DMS114 treated with DMSO at 0.1 percent for 48 hours (cell line): ENCODE measurements at regions not wholly inside any gene's neighbourhood (a gene's known extent, or its start where the extent isn't known, plus 50 kb on each side); places are given as distances from the start of the nearest gene placed in this dataset.
"Not testable (repeated sequence)": the region's sequence is repeated elsewhere in the genome, so short reads cannot be mapped to it uniquely, and the experiment has no call there.

ENCODE experiments used
- DNase-seq: peaks from one replicate; lab custom pipeline; 2025; ENCODE audit not compliant: unreplicated experiment; lab: John Stamatoyannopoulos, UW

DNA sequence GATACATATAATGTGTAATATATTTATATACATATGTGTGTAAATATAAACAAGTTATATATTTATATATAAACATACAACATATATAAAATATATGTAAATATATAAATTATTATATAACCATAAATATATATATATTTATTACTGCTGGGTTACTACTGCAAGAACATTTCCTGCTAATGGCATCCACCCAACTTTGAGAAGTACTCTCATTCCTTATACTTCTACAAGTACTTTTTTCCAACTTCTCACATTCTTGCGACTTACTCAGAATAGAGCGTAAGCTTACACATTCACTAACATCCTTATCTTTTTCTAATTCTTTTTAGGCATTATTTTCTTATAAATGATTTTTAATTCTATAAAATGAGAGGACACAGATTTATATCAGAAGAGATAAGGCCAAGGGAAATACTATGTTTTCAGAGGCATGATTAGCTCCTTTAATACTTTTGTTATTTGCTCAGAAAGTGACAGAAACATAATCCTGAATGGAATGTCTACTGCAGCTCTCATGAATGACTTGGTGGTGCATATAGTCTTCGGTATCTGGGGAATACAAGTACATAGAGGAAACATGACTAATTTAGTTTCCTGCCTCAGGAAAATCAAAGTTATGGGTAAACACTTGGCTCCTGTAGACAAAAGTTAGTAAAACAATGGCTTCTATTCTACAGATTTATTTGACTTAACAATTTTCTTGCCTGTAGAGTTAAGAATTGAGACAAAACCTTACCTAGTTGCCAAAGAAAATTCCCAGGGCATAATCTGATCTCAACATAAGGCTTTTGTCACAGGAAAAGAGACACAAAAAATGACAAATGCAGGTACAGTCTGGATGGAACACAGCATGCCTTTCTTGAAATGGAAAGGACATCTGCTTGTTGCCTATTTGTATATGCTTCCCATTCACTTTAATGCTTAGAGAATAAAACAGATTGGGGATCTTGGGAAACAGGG is 453.9 kb downstream of the SQOR start:
- DNase-seq, result no peak

DNA sequence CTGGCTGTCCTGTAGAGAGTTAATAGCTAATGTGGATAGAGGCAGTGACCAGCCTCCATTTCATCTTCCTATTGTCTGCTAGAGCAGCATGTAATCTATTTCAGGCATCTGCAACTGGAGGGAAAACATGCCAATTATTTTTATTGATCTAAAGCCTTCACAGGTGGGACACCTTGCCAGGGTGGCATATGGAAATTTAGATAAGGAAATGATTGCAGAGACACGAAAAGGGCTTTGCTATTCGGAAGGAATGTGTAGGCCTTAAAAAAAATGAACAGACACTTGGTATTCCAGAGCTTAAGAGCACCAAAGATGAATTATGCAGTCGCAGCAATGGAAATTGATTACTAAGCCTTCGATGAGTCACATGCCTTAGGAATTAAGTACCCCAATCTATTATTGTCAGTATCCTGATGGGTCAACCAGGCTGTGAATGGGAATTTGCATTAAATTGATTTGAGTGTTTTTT is 454.7 kb downstream of the SQOR start:
- no peak for DNase-seq

DNA sequence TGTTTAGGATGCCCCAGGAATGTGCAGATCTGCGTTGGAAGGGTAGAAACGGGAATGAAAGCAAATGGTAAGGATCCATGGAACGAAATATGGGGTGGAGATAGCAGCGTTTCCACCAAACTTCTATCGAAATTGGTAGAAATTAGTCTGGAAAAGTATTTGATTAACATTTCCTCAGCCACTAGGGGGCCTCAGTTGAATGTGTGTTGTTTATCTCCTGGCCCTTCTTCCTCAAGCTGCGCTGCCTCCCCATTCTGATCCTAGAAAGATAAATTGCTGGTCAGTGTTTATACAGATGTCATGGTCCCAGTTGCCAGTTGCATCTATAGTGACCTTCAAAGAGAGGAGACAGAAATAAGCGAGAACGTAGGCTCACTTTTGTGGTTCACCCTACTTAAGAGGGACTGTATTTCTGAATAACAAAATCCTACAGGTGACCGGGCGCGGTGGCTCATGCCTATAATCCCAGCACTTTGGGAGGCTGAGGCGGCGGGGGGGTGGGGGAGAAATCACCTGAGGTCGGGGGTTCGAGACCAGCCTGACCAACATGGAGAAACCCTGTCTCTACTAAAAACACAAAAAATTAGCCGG is 457.1 kb downstream of the SQOR start:
- no peak for DNase-seq

DNA sequence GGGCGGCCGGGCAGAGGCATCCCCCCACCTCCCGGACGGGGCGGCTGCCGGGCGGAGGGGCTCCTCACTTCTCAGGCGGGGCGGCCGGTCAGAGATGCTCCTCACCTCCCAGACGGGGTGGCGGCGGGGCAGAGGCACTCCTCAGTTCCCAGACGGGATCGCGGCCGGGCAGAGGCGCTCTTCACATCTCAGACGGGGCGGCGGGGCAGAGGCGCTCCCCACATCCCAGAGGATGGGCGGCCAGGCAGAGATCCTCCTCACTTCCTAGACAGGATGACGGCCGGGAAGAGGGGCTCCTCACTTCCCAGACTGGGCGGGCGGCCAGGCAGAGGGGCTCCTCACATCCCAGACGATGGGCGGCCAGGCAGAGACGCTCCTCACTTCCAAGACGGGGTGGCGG is 463.2 kb downstream of the SQOR start:
- DNase-seq, result not testable (repeated sequence)

GRCh38 chr15:46110755-46111154 is 475.9 kb downstream of the SQOR start:
- no peak for DNase-seq

DNA sequence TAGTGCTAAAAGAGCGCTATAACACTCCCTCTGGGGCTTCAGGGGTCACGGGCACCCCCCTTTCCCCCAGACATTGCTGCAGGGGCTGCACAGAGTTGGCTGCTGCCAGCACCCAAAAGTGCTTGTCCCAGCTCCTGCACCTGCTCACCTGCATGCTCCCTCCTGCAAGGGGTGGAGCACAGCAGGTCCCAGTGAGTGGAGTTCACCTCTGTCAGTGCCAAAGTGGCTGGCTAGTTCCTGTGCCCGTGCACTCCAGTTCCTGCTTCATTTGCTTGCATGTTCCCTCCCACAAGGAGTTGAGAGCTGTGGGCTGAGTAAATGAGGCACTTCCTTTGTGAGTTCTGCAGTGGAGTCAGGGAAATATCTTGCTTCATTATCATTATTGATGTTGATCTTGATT is 476.9 kb downstream of the SQOR start:
- DNase-seq, result no peak

- DNase-seq, result no peak
These were observed 482.2 kb downstream of the SQOR start for GRCh38 chr15:46117071-46117470.

DNA sequence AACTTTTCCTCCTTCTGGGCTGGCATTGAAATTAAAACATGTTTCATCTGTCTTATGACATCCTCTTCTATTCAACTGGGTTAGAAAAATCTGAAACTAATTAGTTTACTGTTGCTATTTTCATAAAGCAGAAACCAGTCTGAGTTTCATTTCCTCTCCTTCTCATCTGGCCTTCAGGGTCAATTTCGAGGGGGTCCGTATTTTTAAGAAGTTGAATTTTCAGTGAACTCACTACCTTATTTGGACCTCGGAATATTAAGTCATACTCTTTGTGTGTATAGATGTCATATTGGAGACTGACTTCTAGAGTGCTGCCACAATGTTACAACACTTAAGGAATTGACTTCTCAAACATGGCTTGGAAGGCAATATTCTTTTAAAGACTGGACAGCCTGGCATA is 485.9 kb downstream of the SQOR start:
- DNase-seq, result no peak

DNA sequence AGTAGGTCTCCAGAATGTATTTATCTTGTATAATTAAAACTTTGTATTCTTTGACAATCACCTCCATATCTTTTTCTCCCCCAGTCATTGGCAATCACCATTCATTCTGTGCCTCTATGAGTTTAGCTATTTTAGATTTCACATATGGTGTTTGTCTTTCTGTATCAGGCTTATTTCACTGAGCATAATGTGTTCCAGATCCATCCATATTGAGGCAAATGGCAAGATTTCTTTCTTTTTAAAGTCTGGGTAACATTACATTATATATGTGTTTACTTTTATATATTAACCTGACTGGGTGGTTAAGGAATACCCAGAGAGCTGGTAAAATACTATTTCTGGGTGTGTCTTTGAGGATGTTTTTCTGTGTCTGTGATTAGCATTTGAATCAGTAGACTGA is 486.6 kb downstream of the SQOR start:
- no peak for DNase-seq

DNA sequence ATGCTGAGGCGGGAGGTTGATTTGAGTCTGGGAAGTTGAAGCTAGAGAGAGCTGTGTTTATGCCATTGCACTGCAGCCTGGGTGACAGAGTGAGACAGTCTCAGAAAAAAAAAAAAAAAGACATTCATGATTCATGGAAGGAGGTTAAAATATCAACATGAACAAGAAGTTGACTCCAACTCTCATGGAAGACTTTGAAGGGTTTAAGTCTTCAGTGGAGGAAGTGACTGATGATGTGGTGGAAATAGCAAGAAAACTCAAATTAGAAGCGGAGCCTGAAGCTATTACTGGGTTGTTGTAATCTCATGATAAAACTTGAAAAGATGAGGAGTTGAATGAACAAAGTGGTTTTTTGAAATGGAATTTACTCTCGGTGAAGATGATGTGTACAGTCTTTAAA is 491.8 kb downstream of the SQOR start:
- DNase-seq, result no peak

DNA sequence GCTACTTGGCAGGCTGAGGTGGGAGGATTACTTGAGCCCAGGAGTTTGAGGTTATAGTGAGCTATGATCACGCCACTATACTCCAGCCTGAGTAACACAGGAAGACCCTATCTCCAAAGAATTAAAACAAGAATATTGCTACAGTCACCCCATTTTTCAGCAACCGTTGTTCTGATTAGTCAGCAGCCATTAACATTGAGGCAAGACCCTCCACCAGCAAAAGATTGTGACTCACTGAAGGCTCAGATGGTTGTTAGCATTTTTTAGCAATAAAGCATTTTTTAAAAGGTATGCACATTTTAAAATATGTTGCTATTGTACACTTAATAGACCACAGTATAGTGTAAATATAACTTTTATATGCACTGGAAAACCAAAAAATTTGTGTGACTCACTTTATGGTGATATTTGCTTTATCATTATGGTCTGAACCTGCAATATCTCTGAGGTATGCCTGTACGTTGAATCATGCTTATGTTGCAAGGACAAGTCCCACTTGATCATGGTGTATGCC is 492.6 kb downstream of the SQOR start:
- no peak for DNase-seq

DNA sequence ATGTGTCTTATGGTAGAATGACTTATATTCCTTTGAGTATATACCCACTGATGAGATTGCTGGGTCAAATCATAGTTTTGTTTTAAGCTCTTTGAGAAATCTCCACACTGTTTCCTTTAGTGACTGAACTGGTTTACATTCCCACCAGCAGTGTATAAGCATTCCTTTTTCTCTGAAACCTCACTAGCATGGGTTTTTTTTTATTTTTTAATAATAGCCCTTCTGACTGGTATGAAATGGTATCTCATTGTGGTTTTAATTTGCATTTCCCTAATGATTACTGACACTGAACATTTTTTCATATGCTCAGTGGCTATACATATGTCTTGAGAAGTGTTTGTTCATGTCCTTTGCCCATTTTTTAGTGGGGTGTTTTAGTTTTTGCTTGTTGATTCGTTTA is 494.3 kb downstream of the SQOR start:
- no peak for DNase-seq

GRCh38 chr15:46131876-46132275 is 497.0 kb downstream of the SQOR start:
- DNase-seq, result no peak

- no peak for DNase-seq
These were observed 502.6 kb downstream of the SQOR start for GRCh38 chr15:46137443-46137842.

DNA sequence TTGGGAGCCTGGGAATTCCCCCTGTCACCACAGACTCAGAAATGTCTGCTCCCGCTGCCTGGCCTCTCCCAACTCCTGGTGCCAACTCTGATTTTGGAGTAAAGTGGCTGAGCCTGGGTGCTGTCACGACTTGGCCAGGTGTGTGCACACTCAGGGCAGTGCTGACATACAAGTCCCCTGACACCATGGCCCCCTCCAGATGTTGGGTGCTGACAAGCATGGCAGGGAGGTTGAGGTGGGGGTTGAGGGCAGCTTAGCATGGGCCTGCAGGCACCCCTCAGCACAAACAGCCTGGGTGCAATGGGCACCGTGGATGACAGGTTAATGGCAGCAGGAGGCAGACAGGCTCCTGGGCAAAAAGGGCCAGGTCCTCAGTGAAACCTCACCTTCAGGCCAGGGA is 511.2 kb downstream of the SQOR start:
- no peak for DNase-seq

GRCh38 chr15:46146915-46147314 is 512.1 kb downstream of the SQOR start:
- DNase-seq, result no peak

DNA sequence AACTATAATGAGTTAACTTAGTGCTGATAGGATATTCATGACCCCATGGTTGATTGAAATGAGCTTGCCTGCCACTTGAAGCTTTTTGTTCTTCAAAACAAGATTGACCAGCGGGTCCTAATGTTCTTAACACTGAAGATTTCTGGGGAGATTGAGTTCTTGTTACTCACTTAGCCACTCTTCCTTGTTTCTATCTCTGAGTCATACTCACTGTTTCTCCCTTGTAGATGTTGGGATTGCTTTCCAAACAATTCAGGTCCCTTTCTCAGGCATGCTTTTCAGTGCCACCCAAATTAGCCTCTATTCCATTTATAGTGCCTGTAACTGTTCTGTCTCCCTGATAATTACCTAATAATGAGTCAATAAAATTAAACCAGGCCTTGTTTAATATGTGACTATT is 517.0 kb downstream of the SQOR start:
- no peak for DNase-seq

DNA sequence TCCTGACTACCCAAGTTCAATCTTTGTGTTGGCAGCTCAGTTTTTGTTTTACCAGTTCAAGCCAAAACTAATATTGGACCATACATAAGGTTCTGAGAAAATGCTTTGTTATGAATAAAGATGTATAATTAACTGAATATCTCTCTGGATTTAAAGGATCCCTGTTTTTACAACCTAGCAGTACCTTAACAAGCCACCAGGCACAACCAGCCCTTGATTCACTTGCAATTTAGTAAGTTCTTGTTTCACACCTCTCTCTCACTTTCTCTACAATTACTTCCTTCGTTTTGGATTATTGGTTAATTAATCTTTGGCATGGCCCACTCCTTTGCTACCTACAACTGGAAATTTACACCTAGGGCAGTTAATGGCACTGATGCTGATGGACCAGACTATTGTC is 531.9 kb downstream of the SQOR start:
- DNase-seq, result no peak

GRCh38 chr15:46170326-46170725 is 535.5 kb downstream of the SQOR start:
- no peak for DNase-seq

DNA sequence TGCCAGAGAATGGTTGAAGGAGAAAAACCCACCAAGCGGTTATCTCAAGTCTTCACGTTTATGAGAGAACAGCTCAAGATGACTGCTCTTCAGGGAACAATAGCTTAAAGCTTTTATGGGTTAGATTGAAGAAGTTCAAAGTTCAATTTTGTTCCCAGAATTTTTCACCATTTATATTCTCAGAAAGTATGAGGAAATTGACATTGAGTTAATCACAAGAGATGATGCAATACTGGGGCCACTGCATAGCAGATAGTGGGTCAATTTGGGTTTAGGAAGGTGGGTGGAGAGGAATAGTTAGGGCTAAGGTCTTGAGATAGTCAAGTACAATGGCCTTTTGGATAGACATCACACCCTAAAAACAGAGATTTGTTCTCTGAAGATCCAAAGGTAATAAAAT is 539.3 kb downstream of the SQOR start:
- DNase-seq, result no peak

DNA sequence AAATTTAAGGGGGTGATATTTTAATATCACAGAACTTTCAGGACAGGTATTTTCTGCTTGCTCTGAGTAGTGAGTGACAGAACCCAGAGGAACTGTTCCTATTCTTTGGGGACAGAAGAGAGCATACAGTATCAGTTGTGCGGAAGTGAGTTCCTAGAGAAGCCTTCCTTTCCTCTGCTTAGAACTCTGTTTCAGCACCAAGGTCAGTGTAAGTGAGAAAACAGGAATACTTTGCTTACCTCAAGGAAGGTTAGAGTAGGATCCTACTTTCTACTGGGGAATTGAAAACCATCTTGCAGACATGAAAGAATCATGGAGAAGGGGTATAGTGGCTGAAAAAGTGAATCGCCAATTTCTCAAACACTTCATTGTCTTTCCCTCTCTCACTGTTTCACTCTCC is 542.4 kb downstream of the SQOR start:
- no peak for DNase-seq

GRCh38 chr15:46178138-46178537 is 543.3 kb downstream of the SQOR start:
- no peak for DNase-seq
